Prostate gland (tissue), 2 donors: ENCODE measurements at regions not wholly inside any gene's neighbourhood (a gene's known extent, or its start where the extent isn't known, plus 50 kb on each side); places are given as distances from the start of the nearest gene placed in this dataset.

Experiments used
- POLR2A ChIP-seq: fragments of 450-650 bp; IDR thresholded peaks from one replicate; pipeline ENCODE4 v1.6.1; 2016; ENCODE audit warnings: antibody characterized with exemption, mild to moderate bottlenecking
- POLR2AphosphoS5 ChIP-seq: sonication (generic); formaldehyde crosslinking; IDR thresholded peaks from one replicate; pipeline ENCODE4 v1.6.1; 2017; ENCODE audit warnings: antibody characterized with exemption
- TF ChIP-seq, protein P1 (sequence below), 4 experiments: fragments of 200-600 bp in 2 of 4; fragments of 450-650 bp in 2 of 4; sonication (generic) in 2 of 4; IDR thresholded peaks; 1 replicate in 3 of 4; 2 replicates in 1 of 4; pipeline ENCODE4 v1.5.1; 2016 to 2019; ENCODE audit warnings: antibody characterized with exemption in 4 of 4, mild to moderate bottlenecking in 2 of 4, moderate library complexity in 2 of 4

DNA sequence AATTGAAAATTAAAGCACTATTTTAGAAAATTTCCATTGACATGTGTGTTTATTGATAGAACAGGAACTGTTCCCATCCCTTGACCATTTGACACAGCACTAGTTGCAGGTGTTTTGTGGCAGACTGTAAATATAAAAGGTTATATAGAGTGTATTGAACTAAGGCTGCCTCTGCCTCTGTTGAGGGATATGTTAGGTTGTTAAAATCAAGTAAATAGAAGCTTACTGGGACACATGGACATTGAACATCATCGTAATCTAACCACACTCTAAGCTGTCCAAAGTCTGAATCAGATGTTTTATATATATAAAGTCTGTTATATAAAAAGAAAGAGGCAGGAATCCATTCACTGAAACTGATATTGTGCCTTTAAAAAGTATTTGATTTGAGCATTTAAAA is 308.1 kb upstream of the PKN2 start:
- TF ChIP-seq, protein P1, sequence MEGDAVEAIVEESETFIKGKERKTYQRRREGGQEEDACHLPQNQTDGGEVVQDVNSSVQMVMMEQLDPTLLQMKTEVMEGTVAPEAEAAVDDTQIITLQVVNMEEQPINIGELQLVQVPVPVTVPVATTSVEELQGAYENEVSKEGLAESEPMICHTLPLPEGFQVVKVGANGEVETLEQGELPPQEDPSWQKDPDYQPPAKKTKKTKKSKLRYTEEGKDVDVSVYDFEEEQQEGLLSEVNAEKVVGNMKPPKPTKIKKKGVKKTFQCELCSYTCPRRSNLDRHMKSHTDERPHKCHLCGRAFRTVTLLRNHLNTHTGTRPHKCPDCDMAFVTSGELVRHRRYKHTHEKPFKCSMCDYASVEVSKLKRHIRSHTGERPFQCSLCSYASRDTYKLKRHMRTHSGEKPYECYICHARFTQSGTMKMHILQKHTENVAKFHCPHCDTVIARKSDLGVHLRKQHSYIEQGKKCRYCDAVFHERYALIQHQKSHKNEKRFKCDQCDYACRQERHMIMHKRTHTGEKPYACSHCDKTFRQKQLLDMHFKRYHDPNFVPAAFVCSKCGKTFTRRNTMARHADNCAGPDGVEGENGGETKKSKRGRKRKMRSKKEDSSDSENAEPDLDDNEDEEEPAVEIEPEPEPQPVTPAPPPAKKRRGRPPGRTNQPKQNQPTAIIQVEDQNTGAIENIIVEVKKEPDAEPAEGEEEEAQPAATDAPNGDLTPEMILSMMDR (IDR thresholded peaks at IDR 0.05): no peak
- no peak for TF ChIP-seq POLR2AphosphoS5
- no peak for TF ChIP-seq POLR2A
